Fibroblast of lung (primary cell): ENCODE measurements at regions not wholly inside any gene's neighbourhood (a gene's known extent, or its start where the extent isn't known, plus 50 kb on each side); places are given as distances from the start of the nearest gene placed in this dataset.
A peak's percentile ranks its signal among the peaks of the same experiment; 100 is the strongest.

Experiments used
- DNase-seq, 2 donors: peaks; one replicate each; pipeline versions ENCODE4 v3.0.0 to v3.0.0-alpha.2; 2010; ENCODE audit warnings: low read depth in 2 of 2
- H2AFZ ChIP-seq: 2 replicates; pipeline ENCODE4 v1.5.1; 2012; ENCODE audit warnings: low read length, control low read depth, inconsistent platforms
- H3K27ac ChIP-seq: 2 replicates; pipeline ENCODE4 v1.5.1; 2011; ENCODE audit warnings: low read length, control low read depth; ENCODE audit not compliant: insufficient read depth
- H3K27me3 ChIP-seq: 2 replicates; pipeline ENCODE4 v1.5.1; 2011; ENCODE audit warnings: mild to moderate bottlenecking, low read length; ENCODE audit not compliant: control insufficient read depth, insufficient read depth
- H3K36me3 ChIP-seq: 2 replicates; pipeline ENCODE4 v1.5.1; 2011; ENCODE audit warnings: low read length; ENCODE audit not compliant: control insufficient read depth, insufficient read depth
- H3K4me1 ChIP-seq: 2 replicates; pipeline ENCODE4 v1.5.1; 2011; ENCODE audit warnings: low read length; ENCODE audit not compliant: control insufficient read depth, insufficient read depth; ENCODE audit errors: extremely low read depth
- H3K4me2 ChIP-seq: 2 replicates; pipeline ENCODE4 v1.5.1; 2011; ENCODE audit warnings: low read length, control low read depth; ENCODE audit not compliant: insufficient read depth; ENCODE audit errors: extremely low read depth
- H3K4me3 ChIP-seq, 4 experiments: fragments of 200-600 bp in 1 of 4; sonication (generic) in 1 of 4; replicated peaks in 1 of 4; 2 replicates each; pipeline ENCODE4 v1.5.1; 2011 to 2016; ENCODE audit warnings: low read length in 4 of 4, low read depth in 3 of 4, mild to moderate bottlenecking in 3 of 4, control low read depth in 2 of 4, inconsistent platforms in 1 of 4, mixed read lengths in 1 of 4; ENCODE audit not compliant: insufficient read depth in 1 of 4; ENCODE audit errors: control extremely low read depth in 1 of 4
- H3K79me2 ChIP-seq: 2 replicates; pipeline ENCODE4 v1.5.1; 2012; ENCODE audit warnings: mild to moderate bottlenecking, low read length, inconsistent platforms; ENCODE audit not compliant: control insufficient read depth, insufficient read depth
- H3K9ac ChIP-seq: 2 replicates; pipeline ENCODE4 v1.5.1; 2011; ENCODE audit warnings: mild to moderate bottlenecking, low read length, control low read depth; ENCODE audit not compliant: insufficient read depth
- H3K9me3 ChIP-seq: 2 replicates; pipeline ENCODE4 v1.5.1; 2012; ENCODE audit warnings: low read depth, low read length; ENCODE audit not compliant: control insufficient read depth, insufficient read depth
- H4K20me1 ChIP-seq: 2 replicates; pipeline ENCODE4 v1.5.1; 2011; ENCODE audit warnings: low read length; ENCODE audit not compliant: control insufficient read depth, insufficient read depth; ENCODE audit errors: extremely low read depth
- EZH2 ChIP-seq: IDR thresholded peaks from 2 replicates; pipeline ENCODE4 v1.5.1; 2012; ENCODE audit warnings: low read length, control low read depth, mild to moderate bottlenecking; ENCODE audit errors: missing control alignments
- TF ChIP-seq, protein P1 (sequence below), 2 donors: IDR thresholded peaks in 1 of 2; conservative IDR thresholded peaks in 1 of 2; 1 replicate in 1 of 2; 2 replicates in 1 of 2; pipeline ENCODE4 v1.5.1; 2011 to 2012; ENCODE audit warnings: low read length in 2 of 2, control low read depth in 1 of 2, inconsistent platforms in 1 of 2, low read depth in 1 of 2, mild to moderate bottlenecking in 1 of 2

DNA sequence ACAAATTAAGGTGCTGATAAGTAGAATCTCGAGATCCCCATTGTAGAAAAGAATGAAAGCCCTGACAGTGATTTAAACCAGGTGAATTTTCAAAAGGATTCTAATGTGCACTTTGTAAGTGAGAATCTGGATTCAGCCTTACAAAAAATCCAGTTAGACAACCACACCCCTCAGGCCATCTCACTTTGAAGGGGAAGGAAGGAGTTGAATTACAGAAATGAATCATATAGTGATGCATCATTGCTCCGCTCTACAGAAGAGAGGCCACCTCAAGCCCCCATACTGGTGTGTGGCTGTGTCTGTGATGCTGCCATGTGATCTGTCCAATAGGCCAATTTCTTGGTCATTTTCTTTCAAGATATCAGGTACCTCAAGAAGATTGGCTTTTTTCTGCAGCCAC is 85.5 kb upstream of the NT5E start:
- peak; percentile 65 to 76 for DNase-seq
- TF ChIP-seq, protein P1, sequence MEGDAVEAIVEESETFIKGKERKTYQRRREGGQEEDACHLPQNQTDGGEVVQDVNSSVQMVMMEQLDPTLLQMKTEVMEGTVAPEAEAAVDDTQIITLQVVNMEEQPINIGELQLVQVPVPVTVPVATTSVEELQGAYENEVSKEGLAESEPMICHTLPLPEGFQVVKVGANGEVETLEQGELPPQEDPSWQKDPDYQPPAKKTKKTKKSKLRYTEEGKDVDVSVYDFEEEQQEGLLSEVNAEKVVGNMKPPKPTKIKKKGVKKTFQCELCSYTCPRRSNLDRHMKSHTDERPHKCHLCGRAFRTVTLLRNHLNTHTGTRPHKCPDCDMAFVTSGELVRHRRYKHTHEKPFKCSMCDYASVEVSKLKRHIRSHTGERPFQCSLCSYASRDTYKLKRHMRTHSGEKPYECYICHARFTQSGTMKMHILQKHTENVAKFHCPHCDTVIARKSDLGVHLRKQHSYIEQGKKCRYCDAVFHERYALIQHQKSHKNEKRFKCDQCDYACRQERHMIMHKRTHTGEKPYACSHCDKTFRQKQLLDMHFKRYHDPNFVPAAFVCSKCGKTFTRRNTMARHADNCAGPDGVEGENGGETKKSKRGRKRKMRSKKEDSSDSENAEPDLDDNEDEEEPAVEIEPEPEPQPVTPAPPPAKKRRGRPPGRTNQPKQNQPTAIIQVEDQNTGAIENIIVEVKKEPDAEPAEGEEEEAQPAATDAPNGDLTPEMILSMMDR (conservative IDR thresholded peaks at IDR 0.05 in 1 of 2, IDR thresholded peaks at IDR 0.05 in 1 of 2; ENCODE audit: low read depth in 1 of 2, low read length in 2 of 2) = no peak
- TF ChIP-seq EZH2 = no peak

DNA sequence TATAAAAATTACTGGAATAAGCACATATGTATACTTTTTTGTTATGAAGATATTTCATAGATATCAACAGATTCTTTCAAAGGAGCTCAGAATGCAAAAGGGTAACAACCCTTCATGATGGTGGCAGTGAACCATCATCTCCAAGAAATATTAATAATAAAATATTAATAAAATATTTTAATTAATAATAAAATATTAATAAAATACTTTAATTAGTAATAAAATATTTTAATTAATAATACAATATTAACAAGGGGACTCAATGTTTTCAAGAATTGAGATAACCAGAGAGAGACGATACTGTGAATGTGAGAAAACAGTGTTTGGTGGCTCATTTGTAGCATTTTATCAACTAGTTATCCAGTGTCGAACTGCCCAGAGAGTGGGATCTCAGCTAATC is 86.0 kb upstream of the NT5E start:
- peaks cover 34% of the 10 kb centered on the region for H3K4me1 ChIP-seq
- H3K9me3 ChIP-seq = no peaks in the 10 kb centered on the region
- peak overlapping the region; percentile 14 for H2AFZ ChIP-seq
- no peaks in the 10 kb centered on the region for H4K20me1 ChIP-seq
- no peaks in the 10 kb centered on the region for H3K79me2 ChIP-seq
- H3K27ac ChIP-seq = peak overlapping the region; percentile 34
- H3K9ac ChIP-seq = no peak overlapping the region
- H3K27me3 ChIP-seq = no peaks in the 10 kb centered on the region
- peak overlapping the region; percentile 19 for H3K4me2 ChIP-seq
- TF ChIP-seq, protein P1 (conservative IDR thresholded peaks at IDR 0.05 in 1 of 2, IDR thresholded peaks at IDR 0.05 in 1 of 2; ENCODE audit: low read depth in 1 of 2, low read length in 2 of 2) = no peak
- TF ChIP-seq EZH2 = no peak
- no peak for DNase-seq
- H3K4me3 ChIP-seq = no peak overlapping the region
- no peaks in the 10 kb centered on the region for H3K36me3 ChIP-seq

More for the DNA sequence above, 85.5 kb upstream of the NT5E start:
- Histone ChIP-seq H4K20me1 (no peaks in the 10 kb centered on the region), H3K36me3 (no peaks in the 10 kb centered on the region), H3K9ac (no peak overlapping the region), H3K27ac (peak overlapping the region; percentile 34), H3K4me3 (no peak overlapping the region), H2AFZ (peak overlapping the region; percentile 14), H3K27me3 (no peaks in the 10 kb centered on the region), H3K4me1 (peaks cover 32% of the 10 kb centered on the region), H3K79me2 (no peaks in the 10 kb centered on the region), H3K9me3 (no peaks in the 10 kb centered on the region), H3K4me2 (peak overlapping the region; percentile 19)

- peak overlapping the region; percentile 57 for H3K27ac ChIP-seq
- peak; percentile 66 to 74 for DNase-seq
Observed at GRCh38 chr6:85362652-85363310, 87.1 kb upstream of the NT5E start.

More at GRCh38 chr6:85362652-85363310, 87.1 kb upstream of the NT5E start:
- no peak overlapping the region for H2AFZ ChIP-seq
- H3K4me2 ChIP-seq = peak overlapping the region; percentile 32
- no peak for TF ChIP-seq EZH2
- TF ChIP-seq, protein P1 (conservative IDR thresholded peaks at IDR 0.05 in 1 of 2, IDR thresholded peaks at IDR 0.05 in 1 of 2; ENCODE audit: low read depth in 1 of 2, low read length in 2 of 2) = no peak
- H4K20me1 ChIP-seq = no peaks in the 10 kb centered on the region
- peaks cover 34% of the 10 kb centered on the region for H3K4me1 ChIP-seq
- no peaks in the 10 kb centered on the region for H3K9me3 ChIP-seq
- no peaks in the 10 kb centered on the region for H3K79me2 ChIP-seq
- H3K36me3 ChIP-seq = no peaks in the 10 kb centered on the region
- H3K27me3 ChIP-seq = no peaks in the 10 kb centered on the region
- no peak overlapping the region for H3K4me3 ChIP-seq
- H3K9ac ChIP-seq = no peak overlapping the region
